VCaP (cell line): ENCODE measurements at regions not wholly inside any gene's neighbourhood (a gene's known extent, or its start where the extent isn't known, plus 50 kb on each side); places are given as distances from the start of the nearest gene placed in this dataset.
A peak's percentile ranks its signal among the peaks of the same experiment; 100 is the strongest.

Source experiments
- H3K27ac ChIP-seq: fragments of 450-650 bp; 2 replicates; pipeline ENCODE4 v1.5.1; 2017
- TF ChIP-seq, protein P1 (sequence below): fragments of 450-650 bp; conservative IDR thresholded peaks from 2 replicates; pipeline ENCODE4 v1.5.1; 2017; ENCODE audit warnings: mild to moderate bottlenecking, moderate library complexity

- no peak overlapping the region for H3K27ac ChIP-seq
- TF ChIP-seq, protein P1, sequence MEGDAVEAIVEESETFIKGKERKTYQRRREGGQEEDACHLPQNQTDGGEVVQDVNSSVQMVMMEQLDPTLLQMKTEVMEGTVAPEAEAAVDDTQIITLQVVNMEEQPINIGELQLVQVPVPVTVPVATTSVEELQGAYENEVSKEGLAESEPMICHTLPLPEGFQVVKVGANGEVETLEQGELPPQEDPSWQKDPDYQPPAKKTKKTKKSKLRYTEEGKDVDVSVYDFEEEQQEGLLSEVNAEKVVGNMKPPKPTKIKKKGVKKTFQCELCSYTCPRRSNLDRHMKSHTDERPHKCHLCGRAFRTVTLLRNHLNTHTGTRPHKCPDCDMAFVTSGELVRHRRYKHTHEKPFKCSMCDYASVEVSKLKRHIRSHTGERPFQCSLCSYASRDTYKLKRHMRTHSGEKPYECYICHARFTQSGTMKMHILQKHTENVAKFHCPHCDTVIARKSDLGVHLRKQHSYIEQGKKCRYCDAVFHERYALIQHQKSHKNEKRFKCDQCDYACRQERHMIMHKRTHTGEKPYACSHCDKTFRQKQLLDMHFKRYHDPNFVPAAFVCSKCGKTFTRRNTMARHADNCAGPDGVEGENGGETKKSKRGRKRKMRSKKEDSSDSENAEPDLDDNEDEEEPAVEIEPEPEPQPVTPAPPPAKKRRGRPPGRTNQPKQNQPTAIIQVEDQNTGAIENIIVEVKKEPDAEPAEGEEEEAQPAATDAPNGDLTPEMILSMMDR, result no peak
These were observed 711.1 kb upstream of the LRRC4C start for GRCh38 chr11:42170601-42171000.

DNA sequence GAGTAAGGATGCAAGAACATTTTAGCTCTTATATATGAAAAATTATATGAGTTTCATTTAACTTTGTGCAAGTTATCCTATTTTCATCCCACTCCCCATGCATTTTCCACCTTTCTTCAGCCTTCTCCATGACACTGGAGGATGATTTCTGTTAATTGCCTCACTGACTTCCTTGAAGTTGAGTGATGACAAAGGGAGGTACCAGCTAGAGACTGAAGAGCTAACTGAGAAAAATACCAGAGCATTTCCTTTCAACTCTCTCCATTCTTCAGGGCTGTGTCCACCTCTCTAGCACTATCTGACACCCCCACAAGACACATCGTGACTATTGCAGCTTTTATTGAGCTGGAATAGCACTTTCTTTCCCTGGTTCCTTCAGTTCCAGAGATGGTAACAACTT, 711.6 kb upstream of the LRRC4C start:
- TF ChIP-seq, protein P1, result no peak

GRCh38 chr11:42172441-42172840, 713.0 kb upstream of the LRRC4C start:
- TF ChIP-seq, protein P1, result no peak
- no peak overlapping the region for H3K27ac ChIP-seq

More for the DNA sequence above, 711.6 kb upstream of the LRRC4C start:
- H3K27ac ChIP-seq, result no peak overlapping the region

DNA sequence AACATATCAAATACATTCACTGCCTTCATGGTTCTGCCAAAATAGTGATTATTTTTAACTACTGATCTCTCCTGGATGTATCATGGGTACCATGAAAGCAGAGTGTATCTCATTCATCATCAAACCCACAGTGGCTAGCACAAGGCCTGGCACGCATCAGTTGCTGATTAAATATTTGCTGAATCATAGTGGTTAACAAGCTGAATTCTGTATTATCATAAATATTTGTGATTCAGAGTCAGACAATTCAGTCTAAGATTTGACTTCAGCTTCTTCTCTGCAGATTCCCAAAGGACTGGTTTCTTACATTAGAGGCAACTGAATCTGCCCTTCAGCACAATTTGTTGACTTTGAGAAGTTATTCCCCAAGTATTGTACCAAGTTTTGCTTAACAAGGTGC, 715.8 kb upstream of the LRRC4C start:
- TF ChIP-seq, protein P1, result no peak
- peak overlapping the region; percentile 48 for H3K27ac ChIP-seq

- TF ChIP-seq, protein P1, result no peak
- H3K27ac ChIP-seq, result no peak overlapping the region
These were observed 719.8 kb upstream of the LRRC4C start for GRCh38 chr11:42179216-42179615.

GRCh38 chr11:42195289-42196013, 736.0 kb upstream of the LRRC4C start:
- TF ChIP-seq, protein P1, result no peak
- H3K27ac ChIP-seq, result no peak overlapping the region

- TF ChIP-seq, protein P1, result no peak
- H3K27ac ChIP-seq, result no peak overlapping the region
These were observed 740.9 kb upstream of the LRRC4C start for GRCh38 chr11:42200311-42200710.
